T follicular helper cell (primary cell): ENCODE measurements at regions not wholly inside any gene's neighbourhood (a gene's known extent, or its start where the extent isn't known, plus 50 kb on each side); places are given as distances from the start of the nearest gene placed in this dataset.
"Not testable (repeated sequence)": the region's sequence is repeated elsewhere in the genome, so short reads cannot be mapped to it uniquely, and the experiment has no call there.

ENCODE experiments used
- DNase-seq: peaks from one replicate; pipeline ENCODE4 v3.0.0-alpha.2; 2020; ENCODE audit warnings: low read depth

DNA sequence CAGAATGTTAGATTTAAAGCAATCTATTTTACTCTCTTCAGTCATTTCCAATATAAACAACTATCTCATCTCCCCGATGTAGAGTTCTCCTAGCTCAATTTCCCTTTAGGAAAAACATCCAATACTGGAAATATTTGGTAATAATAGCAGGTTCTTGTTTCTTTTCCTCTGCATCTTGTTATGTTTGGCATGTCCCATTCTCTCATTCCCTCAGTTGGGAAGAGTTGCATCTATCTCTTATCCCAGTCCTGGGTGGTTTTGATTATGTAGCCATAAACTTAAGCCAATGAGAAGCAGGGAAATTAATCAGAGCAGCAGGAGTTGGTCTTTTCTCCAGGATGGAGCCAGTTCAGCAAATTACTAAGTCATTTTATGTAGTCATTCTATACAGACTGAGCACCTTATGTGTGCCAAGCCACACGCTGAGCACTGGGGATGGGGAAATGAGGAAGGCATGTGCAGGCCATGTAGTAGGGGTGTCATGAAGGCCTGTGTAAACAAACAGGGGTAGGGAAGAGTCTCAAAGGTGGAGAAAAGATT is 418.2 kb upstream of the NFIA start:
- DNase-seq, result no peak

- DNase-seq, result no peak
These were observed 419.8 kb upstream of the NFIA start for GRCh38 chr1:60662486-60663044.

- DNase-seq, result no peak
These were observed 424.4 kb upstream of the NFIA start for GRCh38 chr1:60657926-60658325.

- DNase-seq, result no peak
These were observed 426.5 kb upstream of the NFIA start for GRCh38 chr1:60655679-60656355.

DNA sequence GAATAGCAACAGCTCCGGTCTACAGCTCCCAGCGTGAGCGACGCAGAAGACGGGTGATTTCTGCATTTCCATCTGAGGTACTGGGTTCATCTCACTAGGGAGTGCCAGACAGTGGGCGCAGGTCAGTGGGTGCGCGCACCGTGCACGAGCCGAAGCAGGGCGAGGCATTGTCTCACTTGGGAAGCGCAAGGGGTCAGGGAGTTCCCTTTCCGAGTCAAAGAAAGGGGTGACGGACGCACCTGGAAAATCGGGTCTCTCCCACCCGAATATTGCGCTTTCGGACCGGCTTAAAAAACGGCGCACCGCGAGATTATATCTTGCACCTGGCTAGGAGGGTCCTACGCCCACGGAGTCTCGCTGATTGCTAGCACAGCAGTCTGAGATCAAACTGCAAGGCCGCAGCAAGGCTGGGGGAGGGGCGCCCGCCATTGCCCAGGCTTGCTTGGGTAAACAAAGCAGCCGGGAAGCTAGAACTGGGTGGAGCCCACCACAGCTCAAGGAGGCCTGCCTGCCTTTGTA is 442.3 kb upstream of the NFIA start:
- DNase-seq, result not testable (repeated sequence)

DNA sequence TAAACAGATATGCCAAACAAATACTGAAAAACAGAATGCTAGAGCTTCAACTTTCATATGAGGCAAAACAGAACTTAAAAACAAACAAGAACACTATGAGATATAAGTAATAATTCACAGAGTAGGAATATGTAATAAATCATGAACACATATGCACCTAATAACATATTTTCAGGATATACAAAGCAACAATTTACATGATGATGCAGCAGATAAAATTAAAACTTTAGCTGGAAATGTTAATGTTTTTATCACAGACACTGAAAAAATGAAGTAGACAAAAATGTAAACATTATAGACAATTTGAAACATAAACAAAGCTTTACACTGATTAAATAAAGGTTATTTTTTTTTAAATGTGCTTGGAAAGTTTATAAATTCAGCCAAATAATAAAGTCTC is 443.1 kb upstream of the NFIA start:
- no peak for DNase-seq

GRCh38 chr1:60637651-60638050 is 444.7 kb upstream of the NFIA start:
- DNase-seq, result no peak

DNA sequence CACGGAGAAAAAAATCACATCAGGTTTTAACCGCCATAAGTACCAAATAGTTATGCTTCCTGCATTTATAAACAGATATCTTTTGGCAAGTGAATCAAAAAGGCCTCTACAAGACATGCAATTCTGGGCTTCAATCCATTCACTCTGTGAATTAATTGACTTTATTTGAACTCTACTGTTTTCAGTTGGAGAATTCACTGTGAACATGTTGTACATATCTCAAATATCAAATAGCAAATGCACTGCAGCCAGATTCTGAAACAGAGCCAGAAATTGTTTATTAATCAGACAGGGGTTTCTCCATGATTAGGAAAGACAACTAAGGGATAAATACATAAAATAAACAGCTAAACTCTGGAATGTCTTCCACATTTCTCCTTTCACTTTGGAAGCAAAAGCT is 445.4 kb upstream of the NFIA start:
- no peak for DNase-seq

GRCh38 chr1:60634106-60634505 is 448.3 kb upstream of the NFIA start:
- DNase-seq, result no peak

DNA sequence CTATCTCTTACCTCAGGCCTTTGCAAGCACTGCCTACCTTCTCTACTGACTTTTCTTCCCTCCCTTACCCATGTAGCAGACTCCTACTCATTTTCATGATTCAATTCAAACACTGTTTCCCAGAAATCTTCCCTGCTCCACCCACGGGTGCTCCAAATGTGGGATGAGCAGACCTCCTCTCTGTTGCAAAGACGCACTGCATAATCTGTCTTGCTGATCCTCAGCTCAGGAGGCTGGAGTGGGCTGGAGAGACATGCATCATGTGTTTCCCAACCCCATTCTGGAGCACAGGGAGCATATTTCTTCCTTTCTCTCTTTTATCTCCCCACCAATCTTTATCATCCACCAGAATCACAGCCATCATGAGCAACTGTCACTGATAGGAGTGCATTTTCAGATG is 459.9 kb upstream of the NFIA start:
- no peak for DNase-seq

DNA sequence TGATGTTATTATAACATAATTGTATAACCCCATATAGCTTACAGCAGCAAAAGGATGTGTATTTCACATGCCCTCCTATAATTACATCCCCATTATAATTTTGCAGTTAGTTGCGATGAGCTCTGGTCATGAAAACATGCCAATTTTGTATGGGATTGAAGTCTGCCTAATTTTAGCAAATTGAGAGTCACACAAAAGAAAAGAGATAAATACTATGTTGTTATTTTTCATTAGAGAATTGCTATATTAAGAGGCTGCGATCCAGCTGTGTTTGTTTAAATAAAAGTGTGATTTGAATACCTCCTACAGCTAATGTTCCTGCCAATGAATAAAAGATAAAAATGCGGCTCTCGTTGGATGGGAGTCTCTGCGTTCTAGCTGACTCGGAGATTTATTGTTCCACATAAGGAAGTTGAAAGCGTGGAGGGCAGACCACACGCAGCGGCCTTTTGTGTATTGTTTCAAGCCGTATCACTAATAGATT is 461.0 kb upstream of the NFIA start:
- no peak for DNase-seq

- no peak for DNase-seq
These were observed 462.3 kb upstream of the NFIA start for GRCh38 chr1:60620087-60620486.

DNA sequence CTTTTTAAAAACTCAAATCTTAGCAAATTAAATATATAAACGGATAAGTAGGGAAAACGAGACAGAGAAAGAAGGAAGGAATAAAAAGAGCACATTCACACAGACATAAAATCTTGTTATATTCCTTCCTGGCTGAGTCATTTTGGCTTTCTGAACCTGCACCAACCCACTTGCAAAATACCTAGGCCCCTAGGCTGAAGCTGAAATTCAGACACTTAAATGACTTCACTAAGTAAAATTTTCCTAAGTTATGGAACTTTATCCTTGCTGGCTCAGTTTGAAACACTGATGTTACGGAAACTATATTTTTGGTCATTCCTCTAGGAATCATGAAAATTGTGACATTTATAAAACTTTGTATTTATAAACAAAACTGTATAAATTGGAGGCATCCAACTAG is 462.8 kb upstream of the NFIA start:
- no peak for DNase-seq

GRCh38 chr1:60615666-60616065 is 466.7 kb upstream of the NFIA start:
- DNase-seq, result no peak

GRCh38 chr1:60612790-60613189 is 469.6 kb upstream of the NFIA start:
- DNase-seq, result no peak

- not testable (repeated sequence) for DNase-seq
These were observed 475.4 kb upstream of the NFIA start for GRCh38 chr1:60606921-60607320.

- DNase-seq, result no peak
These were observed 481.8 kb upstream of the NFIA start for GRCh38 chr1:60600532-60600931.

DNA sequence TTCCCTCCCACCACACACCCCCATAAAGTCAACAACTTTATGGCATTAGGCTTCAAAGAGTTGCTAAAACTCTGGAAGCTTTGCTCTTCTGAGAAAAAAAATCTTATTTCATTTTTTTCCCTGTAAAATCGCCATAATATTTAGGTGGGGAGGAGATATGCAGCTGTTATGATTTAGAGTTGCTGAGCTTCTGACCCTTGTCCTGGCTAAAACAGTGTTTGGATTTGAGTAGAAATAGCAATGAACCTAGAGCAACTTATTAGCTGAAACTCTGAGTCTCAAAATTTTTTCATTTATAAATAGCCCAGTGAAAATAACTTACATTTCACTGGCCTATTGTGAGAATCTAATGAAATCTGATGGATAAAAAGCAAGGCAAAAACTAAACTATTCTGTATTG is 482.8 kb upstream of the NFIA start:
- no peak for DNase-seq

DNA sequence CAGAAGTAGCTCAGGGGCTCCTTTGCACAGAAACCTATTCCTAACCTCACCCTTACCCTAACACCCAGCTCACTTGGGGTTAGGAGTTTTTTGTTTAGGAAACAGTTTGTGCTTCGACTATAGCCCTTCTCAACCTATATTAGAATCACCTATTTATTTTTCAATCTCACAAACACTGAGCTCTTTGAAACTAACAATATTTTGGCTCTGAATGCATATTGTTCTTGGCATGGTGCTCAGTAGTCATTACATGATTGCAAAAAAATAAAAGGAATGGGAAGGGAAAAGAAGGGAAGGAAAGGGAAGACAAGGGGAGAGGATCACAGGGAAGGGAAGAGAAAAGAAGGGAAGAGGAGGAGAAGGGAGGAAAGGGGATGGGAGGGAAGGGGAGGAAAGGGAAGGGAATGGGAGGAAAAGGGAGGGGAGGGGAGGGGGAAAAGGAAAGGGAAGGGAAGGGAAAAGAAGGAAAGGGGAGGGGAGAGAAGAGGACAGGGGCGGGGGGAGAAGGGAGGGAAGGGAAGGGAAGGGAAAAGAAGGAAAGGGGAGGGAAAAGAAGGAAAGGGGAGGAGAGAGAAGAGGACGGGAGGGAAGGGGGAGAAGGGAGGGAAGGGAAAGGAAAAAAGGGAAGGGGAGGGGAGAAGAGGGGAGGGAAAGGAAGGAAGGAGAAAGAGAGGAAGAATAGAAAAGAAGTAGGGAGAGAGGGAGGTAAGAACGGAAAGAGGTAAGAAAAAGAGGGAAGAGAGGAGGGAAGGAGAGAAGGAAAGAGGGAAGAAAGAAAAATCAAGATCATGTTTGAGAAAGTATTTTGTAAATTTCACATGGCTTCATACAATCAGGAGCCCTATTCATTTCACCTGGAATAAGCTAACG is 484.1 kb upstream of the NFIA start:
- no peak for DNase-seq

GRCh38 chr1:60596791-60597750 is 485.3 kb upstream of the NFIA start:
- DNase-seq, result no peak

GRCh38 chr1:60591583-60591982 is 490.8 kb upstream of the NFIA start:
- DNase-seq, result no peak
